T-helper 17 cell (primary cell): ENCODE measurements at regions not wholly inside any gene's neighbourhood (a gene's known extent, or its start where the extent isn't known, plus 50 kb on each side); places are given as distances from the start of the nearest gene placed in this dataset.

Experiments
- ATAC-seq: fragments of 150-1000 bp; cut with Tn5 transposase; 2 replicates; pipeline ENCODE4 v1.10.0; 2021; ENCODE audit warnings: mild to moderate bottlenecking, moderate library complexity
- DNase-seq, 3 donors: peaks; one replicate each; pipeline versions ENCODE4 v3.0.0 to v3.0.0-alpha.2; 2020 to 2021
- H3K9me3 ChIP-seq: one replicate; pipeline ENCODE4 v1.7.0; 2013; ENCODE audit warnings: low read length, mild to moderate bottlenecking; ENCODE audit not compliant: control insufficient read depth, poor library complexity, severe bottlenecking
- H3K27ac Mint-ChIP-seq: one replicate; pipeline ENCODE4 v1.8.0; 2022; ENCODE audit warnings: mild to moderate bottlenecking, moderate library complexity, mixed read lengths
- H3K27me3 Mint-ChIP-seq: one replicate; pipeline ENCODE4 v1.8.0; 2022; ENCODE audit warnings: mixed read lengths
- H3K36me3 Mint-ChIP-seq: one replicate; pipeline ENCODE4 v1.8.0; 2022; ENCODE audit warnings: low read depth, mixed read lengths
- H3K4me1 Mint-ChIP-seq: one replicate; pipeline ENCODE4 v1.8.0; 2022; ENCODE audit warnings: mild to moderate bottlenecking, mixed read lengths
- H3K4me3 Mint-ChIP-seq: one replicate; pipeline ENCODE4 v1.8.0; 2022; ENCODE audit warnings: mild to moderate bottlenecking, moderate library complexity, mixed read lengths

DNA sequence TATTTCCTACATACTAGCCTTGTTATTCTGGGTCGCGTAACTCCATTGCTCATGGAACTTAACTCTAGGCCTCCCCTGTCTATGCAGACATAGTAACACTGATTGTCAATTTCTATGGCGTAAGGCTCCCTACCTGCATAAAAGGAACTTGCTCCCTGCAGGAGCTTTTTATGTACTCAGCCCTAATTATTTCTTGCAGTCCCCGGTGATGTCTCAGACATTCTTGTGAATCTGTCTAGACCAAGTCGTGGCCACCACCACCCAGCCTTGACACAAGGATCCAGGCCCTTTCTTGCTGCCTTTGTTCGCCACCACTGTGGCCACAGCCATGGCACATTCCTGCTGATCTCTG lies 189.5 kb upstream of the CTAGE1 start:
- no peak for DNase-seq
- H3K36me3 Mint-ChIP-seq, result no peaks in the 10 kb centered on the region
- H3K4me3 Mint-ChIP-seq, result no peak overlapping the region
- ATAC-seq, result no peak
- H3K9me3 ChIP-seq, result no peaks in the 10 kb centered on the region
- no peak overlapping the region for H3K27ac Mint-ChIP-seq
- no peaks in the 10 kb centered on the region for H3K4me1 Mint-ChIP-seq
- no peaks in the 10 kb centered on the region for H3K27me3 Mint-ChIP-seq

- DNase-seq (no peak), ATAC-seq (no peak)
- H3K9me3 ChIP-seq, result no peaks in the 10 kb centered on the region
- Mint-ChIP-seq H3K36me3 (no peaks in the 10 kb centered on the region), H3K4me3 (no peak overlapping the region), H3K27ac (no peak overlapping the region), H3K27me3 (peaks cover 5% of the 10 kb centered on the region), H3K4me1 (no peaks in the 10 kb centered on the region)
These were observed 191.1 kb upstream of the CTAGE1 start for GRCh38 chr18:22608847-22609246.

GRCh38 chr18:22609642-22610041 lies 191.9 kb upstream of the CTAGE1 start:
- no peaks in the 10 kb centered on the region for H3K36me3 Mint-ChIP-seq
- ATAC-seq, result no peak

GRCh38 chr18:22613058-22613690 lies 195.5 kb upstream of the CTAGE1 start:
- no peak overlapping the region for H3K4me3 Mint-ChIP-seq
- no peaks in the 10 kb centered on the region for H3K9me3 ChIP-seq
- H3K36me3 Mint-ChIP-seq, result no peaks in the 10 kb centered on the region
- DNase-seq (no peak), ATAC-seq (no peak)
- H3K27ac Mint-ChIP-seq, result no peak overlapping the region
- H3K4me1 Mint-ChIP-seq, result no peaks in the 10 kb centered on the region
- H3K27me3 Mint-ChIP-seq, result peaks cover 5% of the 10 kb centered on the region

More at GRCh38 chr18:22609642-22610041, 191.9 kb upstream of the CTAGE1 start:
- H3K4me1 Mint-ChIP-seq, result no peaks in the 10 kb centered on the region
- DNase-seq, result no peak
- H3K4me3 Mint-ChIP-seq, result no peak overlapping the region
- H3K27ac Mint-ChIP-seq, result no peak overlapping the region
- no peaks in the 10 kb centered on the region for H3K9me3 ChIP-seq
- peaks cover 5% of the 10 kb centered on the region for H3K27me3 Mint-ChIP-seq

DNA sequence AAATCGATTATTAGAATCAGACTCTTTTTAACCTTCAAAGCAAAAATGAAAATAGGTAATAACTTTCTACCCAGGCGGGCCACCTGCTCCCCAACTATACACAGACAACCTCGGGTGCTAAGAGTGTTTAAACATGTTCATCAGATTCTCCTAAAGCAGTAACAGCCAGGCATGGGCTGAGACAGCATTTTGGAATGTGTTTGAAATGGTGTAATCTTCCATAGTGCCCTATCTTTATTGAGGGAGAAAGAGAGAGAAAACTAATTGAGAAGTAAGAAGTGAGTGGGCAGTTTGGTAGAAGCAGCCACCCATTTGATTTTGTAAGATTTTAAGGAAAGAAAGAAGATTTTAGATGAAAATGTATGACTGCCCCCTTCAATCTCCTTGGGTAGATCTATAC lies 196.1 kb upstream of the CTAGE1 start:
- no peak for ATAC-seq
- Mint-ChIP-seq H3K36me3 (no peaks in the 10 kb centered on the region), H3K4me3 (no peak overlapping the region), H3K4me1 (no peaks in the 10 kb centered on the region), H3K27me3 (peaks cover 5% of the 10 kb centered on the region), H3K27ac (no peak overlapping the region)
- no peak for DNase-seq
- no peaks in the 10 kb centered on the region for H3K9me3 ChIP-seq

GRCh38 chr18:22623513-22623912 lies 205.8 kb upstream of the CTAGE1 start:
- Mint-ChIP-seq H3K27ac (no peak overlapping the region), H3K4me3 (no peak overlapping the region), H3K27me3 (no peaks in the 10 kb centered on the region), H3K4me1 (no peaks in the 10 kb centered on the region), H3K36me3 (no peaks in the 10 kb centered on the region)
- ATAC-seq (no peak), DNase-seq (no peak)
- H3K9me3 ChIP-seq, result no peaks in the 10 kb centered on the region

DNA sequence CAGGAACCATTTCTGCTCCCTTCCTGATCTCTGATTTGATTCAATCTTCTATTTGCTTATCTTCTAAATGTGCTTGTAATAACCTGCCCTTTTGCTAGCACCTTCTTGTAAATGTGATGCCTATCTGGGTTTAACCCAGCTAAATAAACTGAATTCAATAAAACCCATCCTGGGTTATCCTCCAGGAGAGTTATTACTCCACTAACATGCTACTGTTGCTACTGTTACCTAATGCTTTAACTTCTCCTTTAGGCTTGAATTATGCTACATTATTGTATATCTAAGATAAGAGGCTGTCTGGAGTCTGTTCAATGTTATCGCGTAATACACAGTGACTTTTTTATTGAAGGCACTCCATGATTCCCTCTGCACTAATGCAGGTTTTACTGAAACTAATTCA lies 206.5 kb upstream of the CTAGE1 start:
- H3K36me3 Mint-ChIP-seq, result no peaks in the 10 kb centered on the region
- H3K4me1 Mint-ChIP-seq, result no peaks in the 10 kb centered on the region
- ATAC-seq, result no peak
- H3K27me3 Mint-ChIP-seq, result no peaks in the 10 kb centered on the region
- no peak overlapping the region for H3K4me3 Mint-ChIP-seq
- no peaks in the 10 kb centered on the region for H3K9me3 ChIP-seq
- H3K27ac Mint-ChIP-seq, result no peak overlapping the region
- DNase-seq, result no peak

GRCh38 chr18:22625406-22625805 lies 207.7 kb upstream of the CTAGE1 start:
- no peaks in the 10 kb centered on the region for H3K27me3 Mint-ChIP-seq

DNA sequence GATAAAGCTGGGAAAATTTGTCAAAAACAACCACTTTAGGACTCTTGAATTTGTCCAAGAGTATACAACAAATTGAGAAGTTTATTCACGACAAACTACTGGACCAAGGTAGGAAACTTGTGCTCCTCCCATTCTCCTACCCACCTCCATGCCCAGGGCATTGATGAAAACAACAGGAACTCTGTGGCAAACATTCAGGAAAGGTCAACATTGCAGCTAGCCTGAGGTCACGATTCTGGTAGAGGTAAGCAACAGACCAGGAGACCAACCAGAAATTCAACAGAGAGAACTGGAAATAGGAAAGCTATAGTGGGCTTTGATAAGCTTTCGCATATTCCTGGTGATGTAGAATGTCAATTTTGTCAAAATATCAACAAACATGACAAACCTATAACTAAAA lies 209.1 kb upstream of the CTAGE1 start:
- no peak for DNase-seq
- Mint-ChIP-seq H3K4me1 (no peaks in the 10 kb centered on the region), H3K27ac (no peak overlapping the region), H3K4me3 (no peak overlapping the region), H3K27me3 (no peaks in the 10 kb centered on the region), H3K36me3 (no peaks in the 10 kb centered on the region)
- no peaks in the 10 kb centered on the region for H3K9me3 ChIP-seq
- no peak for ATAC-seq

More at GRCh38 chr18:22625406-22625805, 207.7 kb upstream of the CTAGE1 start:
- ATAC-seq, result no peak
- Mint-ChIP-seq H3K4me1 (no peaks in the 10 kb centered on the region), H3K4me3 (no peak overlapping the region), H3K27ac (no peak overlapping the region), H3K36me3 (no peaks in the 10 kb centered on the region)
- no peak for DNase-seq
- no peaks in the 10 kb centered on the region for H3K9me3 ChIP-seq

DNA sequence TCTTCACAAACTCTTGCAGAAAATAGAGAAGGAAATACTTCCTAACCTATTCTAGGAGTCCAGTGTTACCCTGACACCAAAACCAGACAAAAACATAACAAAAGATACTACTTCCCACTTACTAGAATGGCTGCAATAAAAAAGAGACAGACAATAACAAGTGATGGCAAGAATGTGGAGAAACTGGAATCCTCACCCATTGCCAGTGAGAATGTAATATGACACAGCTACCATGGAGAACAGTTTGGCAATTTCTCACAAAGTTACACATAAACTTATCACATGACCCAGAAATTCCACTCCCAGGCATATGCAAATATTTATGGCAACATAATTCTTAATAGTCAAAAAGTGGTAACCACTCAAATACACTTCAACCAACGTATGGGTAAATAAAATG lies 209.8 kb upstream of the CTAGE1 start:
- DNase-seq (no peak), ATAC-seq (no peak)
- H3K9me3 ChIP-seq, result no peaks in the 10 kb centered on the region
- H3K4me1 Mint-ChIP-seq, result no peaks in the 10 kb centered on the region
- H3K27ac Mint-ChIP-seq, result no peak overlapping the region
- no peak overlapping the region for H3K4me3 Mint-ChIP-seq
- H3K36me3 Mint-ChIP-seq, result no peaks in the 10 kb centered on the region
- H3K27me3 Mint-ChIP-seq, result no peaks in the 10 kb centered on the region

DNA sequence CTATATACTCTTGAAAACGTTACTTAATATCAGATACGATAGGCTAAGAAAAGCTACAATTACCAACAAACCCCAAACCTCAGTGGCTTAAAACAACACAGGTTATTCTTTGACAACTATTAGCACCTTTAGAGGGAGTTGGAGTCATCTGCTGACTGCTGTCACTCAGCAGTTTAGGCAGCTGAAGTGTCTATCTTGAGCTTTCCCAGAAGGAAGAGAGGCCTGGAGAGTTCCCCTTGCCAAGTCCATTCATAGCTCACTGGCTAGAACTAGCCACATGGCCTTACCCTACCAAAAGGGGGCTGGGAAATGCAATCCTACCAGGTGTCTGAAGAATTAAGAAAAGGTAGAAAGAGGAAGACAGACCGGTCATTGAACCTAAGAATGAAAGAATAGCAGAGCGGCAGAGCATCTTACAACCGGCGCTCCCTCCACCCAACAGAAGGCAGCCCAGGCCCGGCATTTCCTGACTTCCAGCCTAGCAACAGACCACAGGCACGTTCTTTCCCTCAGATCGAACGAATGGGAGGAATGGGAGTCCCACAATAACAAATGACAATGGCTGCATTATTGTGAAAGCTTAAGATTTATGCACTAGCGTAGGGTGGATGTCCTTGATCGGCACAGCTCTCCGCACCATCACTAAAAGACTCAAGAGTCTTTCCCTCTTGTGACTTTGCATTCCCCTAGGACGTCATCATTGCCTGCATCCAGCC lies 211.2 kb upstream of the CTAGE1 start:
- Mint-ChIP-seq H3K4me1 (no peaks in the 10 kb centered on the region), H3K27me3 (no peaks in the 10 kb centered on the region), H3K4me3 (no peak overlapping the region), H3K27ac (no peak overlapping the region), H3K36me3 (no peaks in the 10 kb centered on the region)
- ATAC-seq (no peak), DNase-seq (no peak)
- no peaks in the 10 kb centered on the region for H3K9me3 ChIP-seq

DNA sequence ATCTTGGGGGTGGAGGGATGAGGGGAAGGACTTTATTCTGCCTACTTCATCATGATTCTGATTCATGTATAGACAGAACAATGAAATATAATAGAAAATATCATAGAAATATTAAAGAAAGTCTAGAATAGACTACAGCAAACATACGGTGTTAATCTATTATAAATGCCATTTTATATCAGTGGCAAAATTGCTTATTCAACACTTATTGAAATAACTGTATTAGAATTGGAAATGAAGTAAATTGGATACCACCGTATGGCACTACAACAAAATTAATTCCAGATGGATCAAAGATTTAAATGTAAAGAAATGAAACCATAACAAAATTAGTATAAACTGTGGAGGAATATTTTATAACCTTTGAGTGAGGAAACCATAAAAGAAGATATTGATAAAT lies 213.3 kb upstream of the CTAGE1 start:
- H3K27ac Mint-ChIP-seq, result no peak overlapping the region
- no peaks in the 10 kb centered on the region for H3K9me3 ChIP-seq
- no peak for ATAC-seq
- no peaks in the 10 kb centered on the region for H3K36me3 Mint-ChIP-seq
- H3K4me1 Mint-ChIP-seq, result no peaks in the 10 kb centered on the region
- no peak for DNase-seq
- H3K4me3 Mint-ChIP-seq, result no peak overlapping the region
- H3K27me3 Mint-ChIP-seq, result no peaks in the 10 kb centered on the region

DNA sequence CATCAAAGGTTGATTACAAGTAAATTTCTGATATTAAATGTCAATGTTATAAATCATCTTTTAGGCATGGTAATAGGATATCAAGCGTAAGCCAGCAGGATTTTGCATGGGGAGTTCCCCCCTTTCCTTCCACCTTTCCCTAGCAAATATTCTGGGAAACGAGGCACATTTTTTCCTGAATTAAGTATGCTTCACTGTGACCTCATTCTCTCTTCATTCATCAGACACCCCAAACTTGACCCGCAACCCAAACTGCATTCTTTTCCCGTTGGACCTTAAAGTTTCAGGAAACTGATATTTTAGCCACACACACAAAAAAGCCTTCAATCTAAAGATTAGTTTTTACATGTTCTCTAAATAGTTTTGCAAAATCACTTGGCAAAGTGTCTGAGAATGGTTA lies 214.5 kb upstream of the CTAGE1 start:
- Mint-ChIP-seq H3K4me1 (no peaks in the 10 kb centered on the region), H3K36me3 (no peaks in the 10 kb centered on the region), H3K27ac (no peak overlapping the region), H3K4me3 (no peak overlapping the region), H3K27me3 (no peaks in the 10 kb centered on the region)
- DNase-seq, result no peak
- no peaks in the 10 kb centered on the region for H3K9me3 ChIP-seq
- no peak for ATAC-seq

DNA sequence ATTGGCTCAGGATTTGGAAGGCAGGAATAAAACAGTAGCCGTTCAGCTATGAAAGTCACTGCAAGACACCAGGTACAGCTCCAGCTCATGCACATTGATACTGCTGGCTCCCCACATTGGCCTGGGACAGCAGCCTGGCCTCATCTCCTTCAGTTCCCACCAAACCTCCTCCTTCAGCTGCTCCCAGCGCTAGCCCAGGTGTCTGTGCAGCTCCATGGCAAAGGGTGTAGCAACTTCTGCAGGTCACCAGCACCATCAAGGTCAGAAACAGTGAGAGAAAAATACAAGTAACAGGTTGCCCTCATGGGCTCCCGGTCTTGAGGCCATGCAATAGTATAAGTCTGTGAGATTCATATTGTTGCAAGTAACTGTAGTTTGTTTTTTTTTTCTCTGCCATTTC lies 216.7 kb upstream of the CTAGE1 start:
- ATAC-seq (no peak), DNase-seq (no peak)
- Mint-ChIP-seq H3K27me3 (no peaks in the 10 kb centered on the region), H3K27ac (no peak overlapping the region), H3K4me3 (no peak overlapping the region), H3K36me3 (no peaks in the 10 kb centered on the region), H3K4me1 (no peaks in the 10 kb centered on the region)
- no peaks in the 10 kb centered on the region for H3K9me3 ChIP-seq
